ENCODE measurements at regions not wholly inside any gene's neighbourhood (a gene's known extent, or its start where the extent isn't known, plus 50 kb on each side); places are given as distances from the start of the nearest gene placed in this dataset.

GRCh38 chr7:123327661-123328060 is 127.9 kb upstream of the SLC13A1 start:
- TF ChIP-seq YY1 (IDR thresholded peaks at IDR 0.05; ENCODE audit: insufficient read depth, insufficient read length): no peak
- TF ChIP-seq SUZ12 (IDR thresholded peaks at IDR 0.05; ENCODE audit: extremely low read depth, insufficient read depth, insufficient read length): no peak
- TF ChIP-seq ZNF274 (IDR thresholded peaks at IDR 0.05; ENCODE audit: low read depth, low read length): no peak

Measured in NT2/D1 (cell line).